Left renal cortex interstitium (tissue), 4 donors: ENCODE measurements at regions not wholly inside any gene's neighbourhood (a gene's known extent, or its start where the extent isn't known, plus 50 kb on each side); places are given as distances from the start of the nearest gene placed in this dataset.
"Not testable (repeated sequence)": the region's sequence is repeated elsewhere in the genome, so short reads cannot be mapped to it uniquely, and the experiment has no call there.

Source experiments
- DNase-seq, 4 donors: peaks; one replicate each; pipeline ENCODE4 v3.0.0-alpha.2; 2013; ENCODE audit warnings: low read depth in 4 of 4, low spot score in 2 of 4, missing footprints in 1 of 4

GRCh38 chr5:155482428-155482827 is 468.9 kb downstream of the KIF4B start:
- DNase-seq: no peak

DNA sequence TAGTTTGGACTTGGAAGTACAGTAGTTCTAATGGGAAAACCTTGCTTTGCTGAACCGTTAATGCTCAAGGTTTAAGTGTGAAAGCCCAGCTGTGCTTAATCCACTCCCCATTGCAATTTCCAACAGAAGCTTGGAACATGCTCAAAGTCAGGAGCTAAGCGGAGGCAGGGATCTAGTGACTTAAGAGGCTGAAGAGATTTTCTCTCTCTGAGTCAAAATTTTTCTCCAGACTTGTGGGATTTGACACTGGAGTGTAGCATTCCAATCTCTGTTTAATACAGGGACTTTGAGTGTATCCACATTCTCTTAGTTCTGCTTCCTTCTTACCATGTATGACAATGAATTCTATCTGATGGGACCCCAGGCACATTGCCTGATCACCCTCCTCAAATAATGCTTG is 471.8 kb downstream of the KIF4B start:
- DNase-seq: no peak

DNA sequence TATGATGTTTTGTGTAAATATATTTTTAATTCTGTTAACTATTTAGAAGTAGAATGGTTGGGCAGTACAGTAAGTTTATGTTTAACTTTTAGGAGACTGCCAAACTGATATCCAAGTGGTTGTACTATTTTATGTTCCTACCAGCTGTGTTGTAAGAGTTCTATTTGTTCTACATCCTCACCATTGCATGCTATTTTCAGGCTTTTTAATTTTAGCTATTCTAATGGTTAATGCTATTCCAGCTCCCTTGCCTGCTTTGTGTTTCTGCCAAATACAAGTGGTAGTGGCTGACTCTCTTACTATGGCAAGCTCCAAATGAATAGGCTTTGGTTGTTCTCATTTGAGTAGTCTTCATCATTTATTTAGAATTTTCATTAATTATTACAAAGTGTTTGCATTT is 476.4 kb downstream of the KIF4B start:
- no peak for DNase-seq

DNA sequence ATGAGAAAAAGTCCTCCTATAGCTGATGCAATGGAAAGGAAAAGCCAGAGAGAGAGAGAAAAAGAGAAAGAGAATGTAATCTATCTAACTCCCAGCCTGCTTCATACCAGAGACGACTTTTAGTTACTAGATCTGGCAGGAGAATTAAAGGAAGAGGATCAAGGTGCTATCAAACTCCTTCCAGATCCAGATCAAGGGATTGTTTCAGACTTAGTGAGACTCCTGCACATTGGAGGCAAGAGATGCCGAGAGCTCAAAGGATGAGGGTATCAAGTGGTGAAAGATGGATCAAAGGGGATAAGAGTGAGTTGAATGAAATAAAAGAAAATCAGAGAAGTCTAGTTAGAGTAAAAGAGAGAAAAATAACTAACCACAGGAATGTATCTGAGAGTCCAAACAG is 478.6 kb downstream of the KIF4B start:
- no peak for DNase-seq

- no peak for DNase-seq
Observed at GRCh38 chr5:155504606-155505005, 491.1 kb downstream of the KIF4B start.

DNA sequence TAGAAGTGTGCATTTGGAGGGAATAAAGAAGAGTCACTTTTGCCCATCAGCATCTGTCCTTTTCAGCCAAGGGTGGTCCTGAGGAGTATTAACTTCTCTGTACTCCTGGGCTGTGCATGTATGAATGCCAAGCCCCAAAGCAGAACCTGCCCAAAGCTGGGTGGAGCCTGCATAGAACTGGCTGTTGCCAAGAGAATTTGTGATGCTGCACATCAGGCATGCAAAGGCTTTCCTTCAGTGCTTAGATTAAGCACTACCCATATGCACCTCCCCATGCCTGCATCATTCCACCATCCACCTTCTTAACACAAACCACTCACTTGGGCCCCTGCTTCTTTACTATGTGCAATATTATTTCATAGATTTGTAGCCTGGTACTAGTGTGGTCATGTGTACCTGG is 493.8 kb downstream of the KIF4B start:
- DNase-seq: no peak

DNA sequence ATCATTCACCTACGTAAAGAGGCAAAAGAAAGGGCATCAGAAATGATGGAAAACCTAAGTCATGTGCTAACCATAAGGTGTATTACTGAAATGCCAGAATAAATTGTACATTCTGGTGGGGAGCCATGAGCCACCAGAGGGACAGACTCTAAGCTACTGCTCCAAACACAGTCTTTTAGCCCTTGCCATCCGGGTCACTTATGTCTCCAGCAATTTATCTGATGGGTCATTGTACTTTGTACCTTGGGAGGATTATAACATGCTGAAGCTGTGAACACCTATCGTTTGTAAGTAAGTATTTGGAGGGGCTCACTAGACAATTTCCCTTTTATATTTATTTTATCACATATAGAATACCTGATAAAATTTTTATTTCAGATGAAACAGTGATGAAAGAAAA is 495.1 kb downstream of the KIF4B start:
- DNase-seq: no peak

DNA sequence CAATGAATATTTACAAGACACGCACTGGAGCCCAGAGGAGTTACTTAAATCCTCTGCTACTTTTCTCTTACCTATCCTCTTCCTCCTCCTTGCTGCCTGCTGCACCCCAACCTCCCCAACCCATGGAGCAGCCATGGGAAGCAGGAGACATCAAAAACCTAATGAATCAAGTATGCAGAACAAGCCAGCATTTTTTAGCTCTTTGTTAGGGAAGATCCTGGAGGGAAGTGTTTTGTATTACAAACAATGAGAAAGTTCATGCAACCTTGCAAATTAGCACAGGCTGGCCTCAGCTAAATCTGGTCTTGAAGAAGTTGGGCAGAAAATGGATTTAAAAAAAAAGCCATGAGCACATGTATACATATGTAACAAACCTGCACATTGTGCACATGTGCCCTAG is 498.8 kb downstream of the KIF4B start:
- no peak for DNase-seq

GRCh38 chr5:155514105-155514563 is 500.6 kb downstream of the KIF4B start:
- DNase-seq: no peak

DNA sequence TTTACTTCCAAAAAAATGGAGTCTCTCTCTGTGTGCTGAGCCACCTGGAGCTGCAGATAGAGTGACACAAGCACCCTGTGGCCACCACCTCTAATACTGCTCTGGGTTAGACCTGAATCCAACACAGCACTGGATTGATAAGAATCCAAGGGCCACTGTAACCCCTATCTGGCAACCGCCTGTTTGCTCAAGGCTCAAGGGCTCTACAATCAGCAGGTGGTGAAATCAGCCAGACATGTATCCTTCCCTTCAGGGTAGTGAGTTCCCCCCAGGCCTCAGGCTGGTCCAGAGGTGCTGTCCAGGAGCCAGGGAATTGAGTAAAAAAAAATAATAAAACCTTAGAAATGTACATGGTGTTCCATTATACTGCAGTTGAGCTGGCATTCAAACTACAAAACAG is 509.0 kb downstream of the KIF4B start:
- no peak for DNase-seq

DNA sequence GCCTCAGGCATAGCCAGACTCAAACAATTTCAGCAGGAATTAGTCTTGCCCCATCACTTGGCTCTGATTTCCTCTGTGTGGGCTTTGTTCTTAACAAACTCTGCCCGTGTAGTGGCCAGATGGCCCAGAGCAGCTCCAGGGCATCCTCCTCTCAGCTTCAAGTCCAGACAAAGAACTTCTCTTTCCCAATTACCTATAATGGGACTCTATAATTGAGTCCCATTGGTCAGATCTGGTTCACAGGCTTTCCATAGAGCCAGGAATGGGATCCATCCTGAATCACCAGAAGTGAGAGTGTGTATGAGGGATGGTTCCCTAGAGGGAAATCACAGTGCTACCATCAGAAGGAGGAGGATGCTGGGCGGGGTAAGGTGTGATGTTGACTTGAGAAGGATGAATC is 515.8 kb downstream of the KIF4B start:
- no peak for DNase-seq

DNA sequence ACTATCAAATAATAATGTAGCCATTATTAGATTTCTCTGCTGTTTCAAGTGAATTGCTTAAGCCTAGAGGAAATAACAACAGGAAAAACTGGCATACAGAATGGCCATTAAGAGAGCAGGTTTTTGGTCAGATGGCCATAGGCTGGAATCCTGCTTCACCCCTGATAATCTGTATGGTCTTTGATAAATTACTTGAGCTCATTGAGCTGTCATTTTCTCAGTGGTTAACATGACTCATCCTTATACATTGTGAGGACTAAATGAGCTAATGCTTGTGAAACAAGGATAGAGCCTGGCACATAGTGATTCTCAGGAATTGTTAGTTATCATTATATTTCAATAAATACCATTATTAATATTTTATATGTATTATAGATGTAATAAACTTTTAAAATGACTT is 516.5 kb downstream of the KIF4B start:
- no peak for DNase-seq

GRCh38 chr5:155532621-155533311 is 519.2 kb downstream of the KIF4B start:
- no peak for DNase-seq

- DNase-seq: no peak
Observed at GRCh38 chr5:155540000-155540595, 526.5 kb downstream of the KIF4B start.

GRCh38 chr5:155546075-155546474 is 532.5 kb downstream of the KIF4B start:
- no peak for DNase-seq

DNA sequence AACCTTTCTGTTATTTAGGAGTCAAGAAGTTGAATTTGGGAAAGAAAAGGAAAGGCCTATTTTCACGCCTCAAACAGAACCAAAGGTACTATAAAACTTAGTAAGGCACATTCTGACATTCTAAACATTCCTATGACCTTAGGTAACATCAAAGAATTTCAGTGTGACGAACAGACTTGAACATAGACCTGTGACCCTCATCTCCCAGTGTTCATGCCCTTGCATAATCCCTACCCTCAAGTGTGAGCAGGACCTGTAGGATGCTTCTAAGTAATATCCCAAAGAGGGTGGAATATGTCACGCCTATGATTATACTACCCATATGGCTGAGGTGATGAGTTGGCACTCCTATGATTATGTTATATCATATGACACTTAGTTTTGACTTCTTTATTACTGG is 540.9 kb downstream of the KIF4B start:
- no peak for DNase-seq

DNA sequence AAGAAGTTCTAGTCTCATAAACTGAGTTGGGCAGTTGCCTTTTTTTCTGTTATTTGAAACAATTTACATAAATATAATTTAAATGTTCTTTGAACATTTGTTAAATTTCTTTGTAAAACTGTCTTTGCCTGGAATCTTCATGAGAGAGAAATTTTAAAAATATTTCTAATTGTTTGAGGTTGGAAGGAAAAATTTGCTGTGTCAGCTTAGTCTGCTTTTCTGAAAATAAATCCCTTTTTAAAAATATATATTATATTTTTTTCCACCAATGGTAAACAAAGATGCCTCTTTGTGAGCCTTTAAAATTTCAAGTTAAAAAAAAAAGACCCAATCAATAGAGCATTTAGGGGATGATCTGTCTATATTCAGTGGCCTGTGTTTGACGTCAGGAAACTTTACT is 542.7 kb downstream of the KIF4B start:
- no peak for DNase-seq

- no peak for DNase-seq
Observed at GRCh38 chr5:155556700-155557099, 543.1 kb downstream of the KIF4B start.

DNA sequence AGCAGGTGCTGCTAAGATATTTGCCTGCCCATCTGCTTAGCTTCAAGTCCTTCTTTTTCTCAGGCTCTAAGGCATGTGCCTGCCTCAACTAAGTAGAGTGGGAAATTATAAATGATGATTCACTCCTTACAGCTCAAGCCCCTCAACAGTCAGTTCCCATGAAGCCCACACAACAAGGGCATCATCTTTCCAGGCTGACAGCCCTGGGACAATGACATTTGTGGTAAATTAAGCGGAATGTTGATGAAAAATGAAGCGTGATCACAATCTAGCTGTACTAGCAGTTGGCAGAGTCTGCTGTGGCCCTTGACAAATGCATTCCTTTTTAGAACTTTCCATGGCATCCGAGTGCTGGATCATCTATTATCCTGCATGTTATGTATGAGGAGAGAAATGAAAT is 548.6 kb downstream of the KIF4B start:
- no peak for DNase-seq

DNA sequence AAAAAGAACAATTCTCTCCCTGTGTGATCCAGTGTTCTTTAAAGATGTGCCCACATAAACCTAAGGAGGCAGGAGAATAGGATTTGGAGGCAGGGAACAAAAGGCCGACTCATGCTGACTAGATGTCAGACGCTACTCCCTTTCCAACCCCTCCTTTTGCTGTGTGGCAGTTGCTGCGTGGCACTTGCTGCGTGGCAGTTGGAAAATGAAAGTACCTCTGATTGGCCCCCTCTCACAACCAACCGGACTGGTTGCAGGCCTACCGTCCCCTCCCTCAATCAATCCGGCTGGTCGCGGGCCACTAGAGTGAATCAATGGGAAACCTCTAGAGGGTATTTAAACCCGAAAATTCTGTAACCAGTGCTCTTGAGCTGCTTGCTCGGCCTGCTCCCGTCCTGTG is 551.0 kb downstream of the KIF4B start:
- DNase-seq: no peak

- no peak for DNase-seq
Observed at GRCh38 chr5:155575861-155576260, 562.3 kb downstream of the KIF4B start.

GRCh38 chr5:155586808-155587207 is 573.3 kb downstream of the KIF4B start:
- DNase-seq: not testable (repeated sequence)

DNA sequence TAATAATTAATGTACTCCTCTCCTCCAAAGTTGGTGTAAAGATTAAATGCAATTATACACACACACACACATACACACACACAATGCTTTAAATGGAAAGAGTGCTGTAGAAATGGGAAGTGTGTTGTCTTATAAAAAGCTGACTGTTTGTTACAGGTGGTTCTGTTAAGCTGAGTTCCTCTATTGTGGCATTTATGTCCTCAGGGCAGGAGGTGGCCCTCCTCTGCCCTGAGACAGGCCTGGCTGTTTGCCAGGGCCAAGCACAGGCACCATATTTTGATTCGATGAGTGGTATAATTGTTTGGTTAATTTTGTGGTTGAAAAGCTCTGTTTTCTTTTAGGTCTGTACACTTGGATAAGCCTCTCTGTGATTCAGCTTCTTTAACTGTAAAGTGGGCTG is 573.9 kb downstream of the KIF4B start:
- DNase-seq: no peak
